ENCODE measurements at regions not wholly inside any gene's neighbourhood (a gene's known extent, or its start where the extent isn't known, plus 50 kb on each side); places are given as distances from the start of the nearest gene placed in this dataset.

DNA sequence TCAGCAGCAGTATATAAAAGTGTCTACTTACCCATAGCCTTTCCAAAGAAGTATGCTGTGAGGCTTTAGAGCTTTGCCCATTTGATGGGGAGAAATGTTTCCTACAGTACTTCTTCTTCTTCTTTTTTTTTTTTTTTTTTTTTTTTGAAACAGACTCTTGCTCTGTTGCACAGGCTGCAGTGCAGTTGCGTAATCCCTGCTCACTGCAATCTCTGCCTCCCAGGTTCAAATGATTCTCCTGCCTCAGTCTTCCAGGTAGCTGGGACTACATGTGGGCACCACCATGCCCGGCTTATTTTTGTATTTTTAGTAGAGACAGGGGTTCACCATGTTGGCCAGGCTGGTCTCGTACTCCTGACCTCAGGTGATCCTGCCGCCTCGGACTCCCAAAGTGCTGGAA is 101.7 kb upstream of the TMEM26 start:
- DNase-seq = peak; percentile 42
- in situ Hi-C loops (cut with MboI; ENCODE audit: low pct_unique_long_range_greater_than_20kb, low sequenced_read_pairs) = no loop called here

DNA sequence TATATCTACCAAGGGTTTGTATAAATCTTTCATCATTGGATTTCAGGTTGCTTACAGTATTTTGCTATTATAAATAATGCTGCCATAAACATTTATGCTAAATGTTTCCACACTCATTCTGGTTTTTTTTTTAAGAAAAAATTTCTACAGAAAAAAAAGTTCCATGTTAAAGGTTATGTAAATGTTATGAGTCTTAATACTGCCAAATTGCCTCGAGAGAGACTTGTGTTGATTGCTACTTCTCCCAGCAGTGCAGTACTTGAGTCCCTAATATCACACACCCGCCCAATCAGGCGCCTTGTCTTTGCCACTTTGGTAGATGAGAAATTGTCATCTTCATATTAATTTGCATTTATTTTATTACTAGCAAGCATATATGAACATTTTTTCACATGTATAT is 96.7 kb upstream of the TMEM26 start:
- no peak for DNase-seq
- in situ Hi-C loops (cut with MboI; ENCODE audit: low pct_unique_long_range_greater_than_20kb, low sequenced_read_pairs) = no loop called here

GRCh38 chr10:61548364-61548763 is 95.2 kb upstream of the TMEM26 start:
- in situ Hi-C loops (cut with MboI; ENCODE audit: low pct_unique_long_range_greater_than_20kb, low sequenced_read_pairs) = no loop called here

DNA sequence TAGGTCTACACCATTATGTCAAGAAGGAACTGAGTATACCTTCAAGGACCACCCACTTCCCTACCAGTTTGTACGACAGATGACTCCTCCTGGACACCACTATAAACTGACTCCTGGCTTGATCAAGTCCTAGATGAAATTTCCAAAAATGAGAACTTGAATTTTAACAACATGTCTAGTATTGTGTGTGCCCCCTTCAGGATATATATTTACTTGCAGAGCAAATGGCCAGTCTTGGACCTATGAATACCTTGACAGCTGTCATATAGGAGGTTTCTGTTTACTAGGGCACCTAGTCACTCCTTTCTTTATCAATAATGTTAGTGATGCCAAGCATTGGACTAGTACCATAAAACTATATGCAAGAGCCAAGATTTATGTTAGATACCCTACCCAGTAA is 94.1 kb upstream of the TMEM26 start:
- in situ Hi-C loops (cut with MboI; ENCODE audit: low pct_unique_long_range_greater_than_20kb, low sequenced_read_pairs) = no loop called here
- DNase-seq = no peak

More at GRCh38 chr10:61548364-61548763, 95.2 kb upstream of the TMEM26 start:
- no peak for DNase-seq

- in situ Hi-C loops (cut with MboI; ENCODE audit: low pct_unique_long_range_greater_than_20kb, low sequenced_read_pairs) = no loop called here
These were observed 92.0 kb upstream of the TMEM26 start for GRCh38 chr10:61545170-61545569.

DNA sequence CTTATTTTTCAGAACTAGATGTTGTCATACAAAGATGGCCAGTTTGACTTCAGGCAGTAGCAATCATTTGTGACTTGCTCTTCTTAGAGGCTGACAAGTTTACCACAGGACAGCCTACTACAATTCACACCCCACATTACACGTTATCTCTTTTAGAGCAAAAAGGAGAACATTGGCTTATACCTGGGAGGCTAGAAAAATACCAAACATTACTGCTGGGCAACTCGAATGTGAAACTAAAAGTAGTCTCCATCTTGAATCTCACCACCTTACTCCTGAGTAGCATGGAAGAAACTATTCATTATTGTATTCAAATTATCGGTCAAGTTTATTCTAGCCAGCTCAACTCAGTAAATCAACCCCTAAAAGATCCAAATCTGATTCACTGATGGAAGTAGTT is 90.7 kb upstream of the TMEM26 start:
- in situ Hi-C loops (cut with MboI; ENCODE audit: low pct_unique_long_range_greater_than_20kb, low sequenced_read_pairs) = no loop called here
- no peak for DNase-seq

More at GRCh38 chr10:61545170-61545569, 92.0 kb upstream of the TMEM26 start:
- DNase-seq = no peak

GRCh38 chr10:61542596-61542995 is 89.4 kb upstream of the TMEM26 start:
- DNase-seq = no peak
- in situ Hi-C loops (cut with MboI; ENCODE audit: low pct_unique_long_range_greater_than_20kb, low sequenced_read_pairs) = no loop called here

DNA sequence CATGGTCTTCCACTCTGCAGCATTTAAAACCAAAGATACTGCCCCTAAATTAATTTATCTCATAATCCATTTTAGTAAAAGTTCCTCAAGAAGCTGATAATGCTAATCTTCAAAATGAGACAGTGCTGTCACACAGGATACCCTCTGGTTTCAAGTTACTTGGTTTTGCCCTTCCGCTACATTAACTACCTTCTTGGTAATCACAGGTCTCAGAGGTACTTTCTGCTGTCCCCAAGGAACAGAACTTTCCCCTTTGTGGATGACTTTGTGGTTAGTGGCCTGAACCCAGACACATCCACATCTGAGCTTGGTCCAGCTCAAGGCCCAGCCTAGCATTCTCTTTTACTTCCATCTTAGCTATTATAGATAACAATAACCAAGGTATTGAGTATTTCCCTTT is 88.8 kb upstream of the TMEM26 start:
- in situ Hi-C loops (cut with MboI; ENCODE audit: low pct_unique_long_range_greater_than_20kb, low sequenced_read_pairs) = no loop called here
- no peak for DNase-seq

DNA sequence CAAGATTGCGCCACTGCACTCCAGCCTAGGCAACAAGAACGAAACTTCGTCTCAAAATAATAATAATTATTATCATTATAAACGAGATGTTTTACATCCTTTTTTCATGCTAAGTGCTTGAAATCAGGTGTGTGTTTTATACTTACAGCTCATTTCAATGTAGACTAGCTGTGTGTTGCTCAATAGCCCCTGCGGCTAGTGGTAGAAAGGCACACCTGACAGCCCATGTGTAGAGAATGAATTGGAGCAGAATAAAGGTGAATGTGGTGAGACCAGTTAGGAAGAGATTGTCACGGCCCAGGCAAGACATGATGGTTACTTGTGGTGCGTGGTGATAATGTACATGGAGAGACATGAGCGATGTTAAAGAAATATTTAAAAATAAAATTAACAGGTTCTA is 86.7 kb upstream of the TMEM26 start:
- DNase-seq = no peak
- in situ Hi-C loops (cut with MboI; ENCODE audit: low pct_unique_long_range_greater_than_20kb, low sequenced_read_pairs) = no loop called here

- in situ Hi-C loops (cut with MboI; ENCODE audit: low pct_unique_long_range_greater_than_20kb, low sequenced_read_pairs) = no loop called here
- no peak for DNase-seq
These were observed 76.0 kb upstream of the TMEM26 start for GRCh38 chr10:61529208-61529607.

- in situ Hi-C loops (cut with MboI; ENCODE audit: low pct_unique_long_range_greater_than_20kb, low sequenced_read_pairs) = no loop called here
- DNase-seq = no peak
These were observed 49.9 kb upstream of the TMEM26 start for GRCh38 chr10:61503051-61503450.
